Left lung (tissue), 4 donors: ENCODE measurements at regions not wholly inside any gene's neighbourhood (a gene's known extent, or its start where the extent isn't known, plus 50 kb on each side); places are given as distances from the start of the nearest gene placed in this dataset.

Experiments
- ATAC-seq: fragments of 200-7000 bp; cut with Tn5 transposase; one replicate; pipeline ENCODE4 v1.9.1; 2020; ENCODE audit warnings: moderate library complexity
- DNase-seq, 4 donors: peaks; one replicate each; pipeline ENCODE4 v3.0.0-alpha.2; 2013 to 2020
- H3K27ac ChIP-seq, 2 donors: fragments of 200-600 bp; sonication (generic) in 1 of 2; one replicate each; pipeline versions ENCODE4 v1.5.0 to v1.8.0; 2020 to 2021
- H3K27me3 ChIP-seq, 2 donors: fragments of 200-600 bp; sonication (generic) in 1 of 2; one replicate each; pipeline versions ENCODE4 v1.5.0 to v1.8.0; 2020 to 2021
- H3K36me3 ChIP-seq, 2 donors: fragments of 200-600 bp; sonication (generic) in 1 of 2; one replicate each; pipeline versions ENCODE4 v1.5.0 to v1.8.0; 2020 to 2021
- H3K4me1 ChIP-seq, 2 donors: fragments of 200-600 bp; one replicate each; pipeline ENCODE4 v1.8.0; 2021
- H3K4me3 ChIP-seq, 2 donors: fragments of 200-600 bp; sonication (generic) in 1 of 2; one replicate each; pipeline versions ENCODE4 v1.5.0 to v1.8.0; 2020 to 2021; ENCODE audit warnings: mild to moderate bottlenecking in 1 of 2
- H3K9me3 ChIP-seq, 2 donors: fragments of 200-600 bp; sonication (generic) in 1 of 2; one replicate each; pipeline versions ENCODE4 v1.5.0 to v1.8.0; 2020 to 2021
- CTCF ChIP-seq, 2 donors: fragments of 200-600 bp; sonication (generic) in 1 of 2; IDR thresholded peaks; one replicate each; pipeline versions ENCODE4 v1.5.0 to v1.8.0; 2021; ENCODE audit warnings: antibody characterized with exemption in 2 of 2
- intact Hi-C, 2 donors: fragments of 100-400 bp; cut with DNase I; formaldehyde crosslinking; loops; one replicate each; pipeline versions ENCODE4 v1.11.2 to v1.14.2; 2022
- donor health status: DM: no; HTN: yes; CAD: no.
- donor health status: DM: no; HTN: no; CAD: no.

DNA sequence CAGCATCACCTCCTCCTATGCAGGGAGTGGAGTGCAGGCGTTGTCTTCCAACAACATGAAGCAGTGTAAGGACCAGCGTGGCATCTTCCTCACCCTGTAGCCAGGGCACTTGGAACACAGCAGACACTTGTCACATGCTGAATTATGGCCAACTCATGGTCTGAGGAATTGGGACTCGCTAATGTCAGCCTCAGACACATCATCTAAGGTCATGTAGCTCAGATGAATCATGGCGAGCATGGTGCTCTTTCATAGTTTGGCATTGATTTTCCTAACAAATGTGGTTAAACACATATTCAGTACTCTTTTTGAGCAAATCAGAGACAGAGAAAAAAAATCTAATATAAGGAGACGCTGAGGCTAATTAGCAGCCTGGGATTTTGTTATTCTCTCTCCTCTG, 99.6 kb upstream of the SGCG start:
- Histone ChIP-seq H3K36me3 (no peaks in the 10 kb centered on the region), H3K9me3 (peaks cover 0 to 2% of the 10 kb centered on the region in 2 donors), H3K4me3 (no peak overlapping the region), H3K27me3 (no peaks in the 10 kb centered on the region), H3K4me1 (no peaks in the 10 kb centered on the region), H3K27ac (no peak overlapping the region)
- no peak for DNase-seq
- ATAC-seq: no peak
- intact Hi-C loops: no loop called here
- no peak for TF ChIP-seq CTCF (IDR thresholded peaks at IDR 0.05)

- Histone ChIP-seq H3K4me1 (no peaks in the 10 kb centered on the region), H3K9me3 (peaks cover 0 to 2% of the 10 kb centered on the region in 2 donors), H3K27ac (no peak overlapping the region), H3K27me3 (no peaks in the 10 kb centered on the region), H3K36me3 (no peaks in the 10 kb centered on the region), H3K4me3 (no peak overlapping the region)
- no peak for DNase-seq
- intact Hi-C loops: no loop called here
- TF ChIP-seq CTCF (IDR thresholded peaks at IDR 0.05): no peak
- ATAC-seq: no peak
Measured at GRCh38 chr13:23081901-23082300, 98.9 kb upstream of the SGCG start.

DNA sequence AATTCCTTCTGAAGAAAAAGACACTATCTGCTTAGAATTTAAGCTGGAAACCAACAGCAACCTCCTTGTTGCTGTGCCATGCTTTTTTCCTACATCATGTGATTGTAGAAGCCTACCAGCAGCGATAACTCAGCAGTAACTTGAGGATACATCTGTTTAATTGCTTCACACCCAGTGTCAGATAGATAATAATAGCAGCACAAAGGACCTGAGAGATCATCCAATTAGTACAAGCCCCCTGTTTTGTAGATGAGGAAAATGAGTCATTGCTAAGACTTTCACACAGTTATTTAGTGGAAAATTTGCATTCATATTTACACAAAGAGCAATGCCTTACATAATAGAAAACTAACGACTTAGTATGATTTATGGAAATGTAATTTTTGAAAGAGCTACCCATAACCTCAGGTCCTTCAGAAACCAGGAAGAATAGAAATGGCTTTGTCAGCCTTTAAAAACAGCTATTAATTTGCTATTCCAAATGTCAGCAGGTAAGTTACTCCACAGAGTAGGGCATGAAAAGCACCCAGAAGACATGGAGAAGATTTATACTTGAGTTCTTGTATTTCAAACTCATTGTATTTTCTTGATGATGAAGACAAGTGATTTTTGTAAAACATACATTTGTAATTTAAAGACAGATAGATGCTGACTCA, 93.7 kb upstream of the SGCG start:
- Histone ChIP-seq H3K4me1 (no peaks in the 10 kb centered on the region), H3K4me3 (no peak overlapping the region), H3K27ac (no peak overlapping the region), H3K36me3 (no peaks in the 10 kb centered on the region), H3K27me3 (no peaks in the 10 kb centered on the region), H3K9me3 (peaks cover 0 to 2% of the 10 kb centered on the region in 2 donors)
- DNase-seq (no peak), ATAC-seq (no peak)
- TF ChIP-seq CTCF (IDR thresholded peaks at IDR 0.05): no peak
- intact Hi-C loops: no loop called here

GRCh38 chr13:23087880-23088279, 92.9 kb upstream of the SGCG start:
- DNase-seq (no peak), ATAC-seq (peak; percentile 72)
- H3K27me3 ChIP-seq: no peaks in the 10 kb centered on the region
- TF ChIP-seq CTCF (IDR thresholded peaks at IDR 0.05): peak; percentile 25 to 36
- H3K9me3 ChIP-seq: peaks cover 0 to 2% of the 10 kb centered on the region in 2 donors
- no peaks in the 10 kb centered on the region for H3K36me3 ChIP-seq
- no peak overlapping the region for H3K27ac ChIP-seq
- no peaks in the 10 kb centered on the region for H3K4me1 ChIP-seq
- H3K4me3 ChIP-seq: no peak overlapping the region
- intact Hi-C loops: no loop called here

DNA sequence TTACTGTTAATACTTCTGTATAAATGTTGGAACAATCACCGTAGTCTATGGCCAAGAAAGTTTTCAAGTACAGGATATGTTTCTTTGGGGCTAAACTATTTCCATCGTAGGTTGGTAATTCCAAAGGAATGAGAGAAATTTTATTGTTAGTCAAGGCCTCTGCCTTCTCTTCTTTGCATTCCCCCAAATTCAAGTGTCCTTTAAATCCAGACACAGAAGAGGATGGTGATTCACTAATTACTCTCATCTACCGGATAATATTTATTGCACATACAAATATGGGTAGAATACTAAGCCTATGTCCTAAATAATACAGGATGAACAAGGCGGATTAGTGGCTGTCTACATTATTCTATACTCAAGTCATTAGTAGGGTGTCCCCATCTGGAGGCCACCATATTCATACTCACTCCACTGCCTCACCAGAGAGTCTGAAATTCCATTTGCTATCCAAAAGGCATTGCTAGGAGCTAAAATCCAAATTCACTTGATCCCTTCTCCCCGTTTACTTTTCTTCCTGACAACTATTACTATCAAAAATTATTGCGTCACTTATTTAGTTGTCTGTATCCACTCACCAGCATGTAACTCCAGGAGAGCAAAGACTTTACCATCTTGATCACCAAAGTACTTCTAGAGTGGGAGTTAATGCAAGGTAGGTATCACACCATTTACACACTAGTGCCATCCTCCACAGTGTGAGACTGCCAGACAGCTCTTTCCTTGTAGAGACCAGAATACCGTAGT, 82.4 kb upstream of the SGCG start:
- intact Hi-C loops: no loop called here
- Histone ChIP-seq H3K4me1 (no peaks in the 10 kb centered on the region), H3K27ac (no peak overlapping the region), H3K9me3 (no peaks in the 10 kb centered on the region), H3K36me3 (no peaks in the 10 kb centered on the region), H3K27me3 (no peaks in the 10 kb centered on the region), H3K4me3 (no peak overlapping the region)
- TF ChIP-seq CTCF (IDR thresholded peaks at IDR 0.05): no peak
- DNase-seq (no peak), ATAC-seq (no peak)
